ENCODE measurements at regions not wholly inside any gene's neighbourhood (a gene's known extent, or its start where the extent isn't known, plus 50 kb on each side); places are given as distances from the start of the nearest gene placed in this dataset.

GRCh38 chr5:23033864-23034263, 180.7 kb upstream of the CDH12 start:
- H3K9me3 ChIP-seq = no peaks in the 10 kb centered on the region
- no peak for ATAC-seq
- H3K4me3 ChIP-seq = no peak overlapping the region
- no peak for DNase-seq
- H3K27ac ChIP-seq = no peak overlapping the region
- H3K27me3 ChIP-seq = no peaks in the 10 kb centered on the region
- intact Hi-C loops (cut with DNase I) = no loop called here
- TF ChIP-seq, protein P1, sequence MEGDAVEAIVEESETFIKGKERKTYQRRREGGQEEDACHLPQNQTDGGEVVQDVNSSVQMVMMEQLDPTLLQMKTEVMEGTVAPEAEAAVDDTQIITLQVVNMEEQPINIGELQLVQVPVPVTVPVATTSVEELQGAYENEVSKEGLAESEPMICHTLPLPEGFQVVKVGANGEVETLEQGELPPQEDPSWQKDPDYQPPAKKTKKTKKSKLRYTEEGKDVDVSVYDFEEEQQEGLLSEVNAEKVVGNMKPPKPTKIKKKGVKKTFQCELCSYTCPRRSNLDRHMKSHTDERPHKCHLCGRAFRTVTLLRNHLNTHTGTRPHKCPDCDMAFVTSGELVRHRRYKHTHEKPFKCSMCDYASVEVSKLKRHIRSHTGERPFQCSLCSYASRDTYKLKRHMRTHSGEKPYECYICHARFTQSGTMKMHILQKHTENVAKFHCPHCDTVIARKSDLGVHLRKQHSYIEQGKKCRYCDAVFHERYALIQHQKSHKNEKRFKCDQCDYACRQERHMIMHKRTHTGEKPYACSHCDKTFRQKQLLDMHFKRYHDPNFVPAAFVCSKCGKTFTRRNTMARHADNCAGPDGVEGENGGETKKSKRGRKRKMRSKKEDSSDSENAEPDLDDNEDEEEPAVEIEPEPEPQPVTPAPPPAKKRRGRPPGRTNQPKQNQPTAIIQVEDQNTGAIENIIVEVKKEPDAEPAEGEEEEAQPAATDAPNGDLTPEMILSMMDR (IDR thresholded peaks at IDR 0.05) = no peak
- no peaks in the 10 kb centered on the region for H3K36me3 ChIP-seq
- H3K4me1 ChIP-seq = no peaks in the 10 kb centered on the region

DNA sequence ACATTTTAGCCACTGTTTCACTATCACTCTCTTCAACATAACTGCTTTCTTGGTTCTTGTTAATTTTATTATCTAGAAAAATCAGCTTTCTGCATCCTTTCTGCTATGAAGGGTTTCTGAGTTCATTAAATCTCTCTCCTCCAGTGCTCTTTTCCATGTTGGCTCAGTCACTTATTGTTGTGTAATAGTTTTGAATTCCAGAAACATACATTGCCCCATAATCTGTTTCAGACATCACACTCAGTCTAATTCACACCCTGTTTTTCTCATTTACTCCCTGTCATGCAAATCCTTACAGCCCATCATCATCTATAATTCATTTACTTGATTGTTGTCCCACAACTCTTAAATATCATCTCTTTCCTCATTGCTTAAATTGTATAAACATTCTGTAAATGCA, 176.1 kb upstream of the CDH12 start:
- Histone ChIP-seq H3K9me3 (no peaks in the 10 kb centered on the region), H3K4me3 (no peak overlapping the region), H3K36me3 (no peaks in the 10 kb centered on the region), H3K4me1 (no peaks in the 10 kb centered on the region), H3K27ac (no peak overlapping the region), H3K27me3 (no peaks in the 10 kb centered on the region)
- intact Hi-C loops (cut with DNase I) = no loop called here
- DNase-seq (no peak), ATAC-seq (no peak)
- TF ChIP-seq, protein P1 (IDR thresholded peaks at IDR 0.05) = no peak

DNA sequence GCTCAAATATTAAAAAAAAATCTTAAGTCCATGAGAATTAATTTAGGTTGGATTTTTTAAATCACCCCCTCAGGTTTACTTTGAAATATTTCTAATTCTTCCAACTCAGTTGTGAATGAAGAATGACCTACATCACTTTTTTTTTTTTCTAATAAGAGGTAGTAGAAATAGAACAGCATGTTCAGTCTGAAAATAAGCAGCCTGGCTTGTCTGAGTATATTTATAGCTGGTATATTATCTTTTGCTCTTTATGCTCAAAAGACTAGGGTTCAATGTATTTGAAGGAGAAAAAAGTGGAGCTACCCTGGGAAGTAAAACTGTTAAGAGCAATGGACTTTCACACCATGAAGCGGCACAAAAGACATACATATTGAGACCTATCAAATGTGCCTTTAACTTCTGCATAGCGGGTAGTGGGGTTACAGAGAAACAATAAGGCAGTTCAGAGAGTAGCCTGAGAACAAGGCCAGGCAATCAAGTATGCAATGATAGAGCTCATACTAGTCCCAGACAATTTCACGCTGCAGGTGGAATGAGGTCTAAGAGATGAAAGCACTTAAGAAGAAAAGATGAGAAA, 175.4 kb upstream of the CDH12 start:
- intact Hi-C loops (cut with DNase I) = no loop called here
- TF ChIP-seq, protein P1 (IDR thresholded peaks at IDR 0.05) = no peak
- no peak overlapping the region for H3K4me3 ChIP-seq
- ATAC-seq (no peak), DNase-seq (no peak)
- no peaks in the 10 kb centered on the region for H3K36me3 ChIP-seq
- H3K27ac ChIP-seq = no peak overlapping the region
- no peaks in the 10 kb centered on the region for H3K4me1 ChIP-seq
- no peaks in the 10 kb centered on the region for H3K9me3 ChIP-seq
- H3K27me3 ChIP-seq = no peaks in the 10 kb centered on the region

DNA sequence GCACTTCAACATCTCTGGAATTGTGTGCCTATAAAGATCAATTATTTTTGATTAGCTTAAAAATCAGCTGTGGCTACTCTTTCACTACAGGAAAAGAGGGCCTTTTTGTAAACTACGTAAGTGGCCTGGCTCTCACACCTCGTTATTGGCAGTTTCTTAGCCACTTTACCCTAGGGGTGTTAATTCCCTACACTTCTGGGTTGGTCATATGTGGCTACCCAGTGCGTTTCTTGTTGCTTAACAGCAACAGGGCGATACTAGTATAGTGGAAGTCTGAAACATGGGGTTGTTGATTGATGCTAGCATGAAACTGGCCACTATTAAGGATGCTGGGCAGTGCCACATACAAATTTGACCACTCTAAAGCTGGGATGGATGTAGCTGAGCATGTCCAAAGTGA, 174.7 kb upstream of the CDH12 start:
- DNase-seq (no peak), ATAC-seq (no peak)
- H3K9me3 ChIP-seq = no peaks in the 10 kb centered on the region
- no peak overlapping the region for H3K4me3 ChIP-seq
- intact Hi-C loops (cut with DNase I) = no loop called here
- no peaks in the 10 kb centered on the region for H3K4me1 ChIP-seq
- H3K36me3 ChIP-seq = no peaks in the 10 kb centered on the region
- no peak overlapping the region for H3K27ac ChIP-seq
- H3K27me3 ChIP-seq = no peaks in the 10 kb centered on the region
- TF ChIP-seq, protein P1 (IDR thresholded peaks at IDR 0.05) = no peak

GRCh38 chr5:23027331-23027730, 174.2 kb upstream of the CDH12 start:
- ATAC-seq (no peak), DNase-seq (no peak)
- Histone ChIP-seq H3K36me3 (no peaks in the 10 kb centered on the region), H3K27ac (no peak overlapping the region), H3K9me3 (no peaks in the 10 kb centered on the region), H3K27me3 (no peaks in the 10 kb centered on the region), H3K4me1 (no peaks in the 10 kb centered on the region), H3K4me3 (no peak overlapping the region)
- TF ChIP-seq, protein P1 (IDR thresholded peaks at IDR 0.05) = no peak
- intact Hi-C loops (cut with DNase I) = no loop called here

Data from left lung (tissue), 4 donors.